ENCODE measurements at regions not wholly inside any gene's neighbourhood (a gene's known extent, or its start where the extent isn't known, plus 50 kb on each side); places are given as distances from the start of the nearest gene placed in this dataset.
"Not testable (repeated sequence)": the region's sequence is repeated elsewhere in the genome, so short reads cannot be mapped to it uniquely, and the experiment has no call there.

GRCh38 chr14:83269583-83269982, 1735.9 kb upstream of the SEL1L start:
- no peak for FAIRE-seq

GRCh38 chr14:83271663-83272062, 1738.0 kb upstream of the SEL1L start:
- FAIRE-seq = no peak

- no peak for FAIRE-seq
These were observed 1747.1 kb upstream of the SEL1L start for GRCh38 chr14:83280719-83281118.

GRCh38 chr14:83282706-83283105, 1749.1 kb upstream of the SEL1L start:
- FAIRE-seq = no peak

GRCh38 chr14:83287300-83287699, 1753.6 kb upstream of the SEL1L start:
- FAIRE-seq = no peak

- no peak for FAIRE-seq
These were observed 1755.7 kb upstream of the SEL1L start for GRCh38 chr14:83289390-83289789.

- FAIRE-seq = no peak
These were observed 1756.2 kb upstream of the SEL1L start for GRCh38 chr14:83289896-83290295.

GRCh38 chr14:83290447-83290846, 1756.8 kb upstream of the SEL1L start:
- no peak for FAIRE-seq

GRCh38 chr14:83291714-83292113, 1758.1 kb upstream of the SEL1L start:
- no peak for FAIRE-seq

- no peak for FAIRE-seq
These were observed 1761.3 kb upstream of the SEL1L start for GRCh38 chr14:83294941-83295340.

GRCh38 chr14:83297361-83297760, 1763.7 kb upstream of the SEL1L start:
- no peak for FAIRE-seq

- FAIRE-seq = not testable (repeated sequence)
These were observed 1764.4 kb upstream of the SEL1L start for GRCh38 chr14:83298016-83298415.

GRCh38 chr14:83300476-83301064, 1766.9 kb upstream of the SEL1L start:
- no peak for FAIRE-seq

GRCh38 chr14:83301791-83302190, 1768.1 kb upstream of the SEL1L start:
- no peak for FAIRE-seq

- FAIRE-seq = no peak
These were observed 1775.6 kb upstream of the SEL1L start for GRCh38 chr14:83309211-83309610.

- no peak for FAIRE-seq
These were observed 1776.2 kb upstream of the SEL1L start for GRCh38 chr14:83309833-83310232.

- no peak for FAIRE-seq
These were observed 1778.9 kb upstream of the SEL1L start for GRCh38 chr14:83312511-83312910.

GRCh38 chr14:83314764-83315163, 1781.1 kb upstream of the SEL1L start:
- FAIRE-seq = no peak

- FAIRE-seq = no peak
These were observed 1782.7 kb upstream of the SEL1L start for GRCh38 chr14:83316356-83316755.

- FAIRE-seq = no peak
These were observed 1787.2 kb upstream of the SEL1L start for GRCh38 chr14:83320837-83321236.

- FAIRE-seq = no peak
These were observed 1797.9 kb upstream of the SEL1L start for GRCh38 chr14:83331513-83331912.

GRCh38 chr14:83342590-83342989, 1808.9 kb upstream of the SEL1L start:
- no peak for FAIRE-seq

GRCh38 chr14:83347874-83348273, 1814.2 kb upstream of the SEL1L start:
- no peak for FAIRE-seq

GRCh38 chr14:83355609-83356008, 1822.0 kb upstream of the SEL1L start:
- no peak for FAIRE-seq

- FAIRE-seq = no peak
These were observed 1822.4 kb upstream of the SEL1L start for GRCh38 chr14:83356080-83356479.
